ENCODE measurements at regions not wholly inside any gene's neighbourhood (a gene's known extent, or its start where the extent isn't known, plus 50 kb on each side); places are given as distances from the start of the nearest gene placed in this dataset.

DNA sequence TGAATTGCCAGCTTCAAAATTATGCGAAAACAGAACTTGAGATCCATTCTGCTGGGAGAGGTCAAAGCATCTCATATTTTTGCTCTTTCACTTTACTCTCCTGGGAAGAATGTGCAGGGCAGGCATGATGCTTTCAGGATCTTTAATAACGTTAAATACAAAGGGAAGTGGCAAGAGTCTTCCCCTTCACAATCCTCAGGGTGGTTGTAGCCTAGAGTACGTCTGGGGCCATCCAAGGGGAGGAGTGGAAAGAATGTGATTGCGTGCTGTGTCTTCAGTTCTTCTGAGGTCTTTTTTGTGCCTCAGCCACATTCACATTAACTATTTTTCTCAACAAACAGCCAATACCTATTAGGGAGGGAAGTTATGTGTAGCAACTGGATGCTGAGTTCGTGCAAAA lies 207.3 kb downstream of the HGF start:
- ATAC-seq (no peak), DNase-seq (no peak)
- POLR2A ChIA-PET = no interaction called here
- Mint-ChIP-seq H3K27me3 (ENCODE audit: low read depth) (no peaks in the 10 kb centered on the region), H3K4me1 (ENCODE audit: low read depth) (no peaks in the 10 kb centered on the region), H3K36me3 (ENCODE audit: low read depth) (no peaks in the 10 kb centered on the region), H3K27ac (no peak overlapping the region), H3K9me3 (ENCODE audit: insufficient read depth) (no peaks in the 10 kb centered on the region), H3K4me3 (no peak overlapping the region)
- CTCF ChIA-PET = no interaction called here

DNA sequence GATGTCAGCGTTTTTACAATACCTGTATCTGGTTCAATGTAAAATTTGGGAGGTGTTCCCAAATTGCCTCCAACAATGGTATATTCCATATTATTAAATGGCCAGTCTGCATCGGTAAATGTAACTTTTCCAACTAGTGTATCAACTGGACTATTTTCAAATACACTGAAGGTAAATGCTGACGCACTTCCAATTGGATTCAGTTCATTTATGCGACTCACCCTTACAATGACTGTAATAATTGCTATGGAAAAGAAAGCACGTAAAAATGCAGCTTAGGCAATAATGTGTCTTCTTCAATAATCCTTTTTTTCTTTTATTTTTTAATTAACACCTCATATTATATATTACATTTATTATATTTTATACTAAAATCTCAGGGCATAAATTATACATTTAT lies 209.1 kb downstream of the HGF start:
- Mint-ChIP-seq H3K36me3 (ENCODE audit: low read depth) (no peaks in the 10 kb centered on the region), H3K9me3 (ENCODE audit: insufficient read depth) (no peaks in the 10 kb centered on the region), H3K27me3 (ENCODE audit: low read depth) (no peaks in the 10 kb centered on the region), H3K4me3 (no peak overlapping the region), H3K4me1 (ENCODE audit: low read depth) (no peaks in the 10 kb centered on the region), H3K27ac (no peak overlapping the region)
- no peak for ATAC-seq
- POLR2A ChIA-PET = no interaction called here
- DNase-seq = no peak
- CTCF ChIA-PET = no interaction called here

DNA sequence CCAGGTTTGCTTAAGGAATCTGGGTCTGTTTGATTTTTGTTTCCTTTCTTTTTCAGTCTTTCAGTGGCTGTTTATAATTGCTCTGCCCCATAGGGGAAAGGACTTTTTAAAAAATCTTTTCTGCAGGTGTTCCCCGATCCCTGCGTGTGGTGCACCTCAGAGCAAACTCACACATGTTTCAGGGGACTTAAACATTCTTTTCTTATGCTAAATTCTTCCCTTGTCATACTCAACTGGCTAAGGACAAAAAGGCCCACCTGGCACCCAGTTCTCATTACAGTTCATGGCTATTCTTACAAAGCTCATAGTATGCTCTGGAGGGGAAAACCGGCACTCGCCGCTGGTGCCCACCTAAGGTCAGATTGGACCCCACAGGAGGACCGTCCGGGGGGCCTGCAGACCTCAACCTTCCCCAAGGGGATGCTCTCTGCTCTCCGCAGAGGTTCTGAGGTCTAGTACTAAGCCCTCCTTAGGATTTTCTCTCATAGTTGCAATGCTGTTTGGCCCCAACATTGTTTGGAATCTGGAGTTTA lies 220.3 kb downstream of the HGF start:
- POLR2A ChIA-PET = no interaction called here
- Mint-ChIP-seq H3K9me3 (ENCODE audit: insufficient read depth) (no peaks in the 10 kb centered on the region), H3K4me3 (no peak overlapping the region), H3K27ac (no peak overlapping the region), H3K36me3 (ENCODE audit: low read depth) (no peaks in the 10 kb centered on the region), H3K27me3 (ENCODE audit: low read depth) (no peaks in the 10 kb centered on the region), H3K4me1 (ENCODE audit: low read depth) (no peaks in the 10 kb centered on the region)
- ATAC-seq (no peak), DNase-seq (no peak)
- CTCF ChIA-PET = no interaction called here

DNA sequence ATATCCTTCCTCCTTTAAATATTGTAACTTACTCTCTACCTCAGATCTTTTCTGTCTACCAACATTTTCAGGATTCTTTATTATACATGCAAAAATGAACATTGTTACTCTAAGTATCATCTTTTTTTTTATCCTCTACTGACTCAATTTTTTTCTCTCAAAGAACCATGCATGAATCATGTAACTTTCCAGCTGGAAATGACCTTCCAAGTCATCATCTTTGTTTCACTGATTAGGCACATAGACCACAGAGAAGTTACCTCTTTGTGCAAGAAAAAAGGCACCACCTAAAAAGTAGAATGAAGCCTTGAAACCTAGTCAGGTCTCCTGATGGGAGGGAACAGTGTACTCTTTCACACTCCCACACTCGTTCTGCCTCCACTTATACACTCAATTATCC lies 234.9 kb downstream of the HGF start:
- no peak for DNase-seq
- POLR2A ChIA-PET = no interaction called here

DNA sequence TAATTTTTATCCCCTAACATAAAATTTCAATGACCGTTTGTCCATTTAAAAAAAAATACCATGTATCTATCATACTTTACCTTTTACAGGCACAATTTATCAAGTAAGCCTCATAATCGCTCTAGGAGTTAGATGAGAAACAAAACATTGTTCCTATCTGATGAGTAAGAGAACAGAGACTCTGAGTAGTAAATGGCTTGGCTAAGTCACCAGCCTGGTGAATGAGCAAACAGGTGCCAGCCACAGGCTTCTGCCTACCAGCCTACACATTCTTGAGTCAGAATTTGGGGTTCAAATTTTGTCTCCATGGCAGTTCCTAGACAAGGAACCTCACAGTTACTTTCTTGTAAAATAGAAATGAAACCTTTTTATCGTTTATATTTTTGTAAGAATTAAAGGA lies 235.4 kb downstream of the HGF start:
- DNase-seq (no peak), ATAC-seq (no peak)
- CTCF ChIA-PET = no interaction called here
- Mint-ChIP-seq H3K36me3 (ENCODE audit: low read depth) (no peaks in the 10 kb centered on the region), H3K27ac (no peak overlapping the region), H3K4me1 (ENCODE audit: low read depth) (no peaks in the 10 kb centered on the region), H3K4me3 (no peak overlapping the region), H3K27me3 (ENCODE audit: low read depth) (no peaks in the 10 kb centered on the region), H3K9me3 (ENCODE audit: insufficient read depth) (no peaks in the 10 kb centered on the region)
- POLR2A ChIA-PET = no interaction called here

More for the DNA sequence above, 234.9 kb downstream of the HGF start:
- ATAC-seq = no peak
- Mint-ChIP-seq H3K9me3 (ENCODE audit: insufficient read depth) (no peaks in the 10 kb centered on the region), H3K4me1 (ENCODE audit: low read depth) (no peaks in the 10 kb centered on the region), H3K36me3 (ENCODE audit: low read depth) (no peaks in the 10 kb centered on the region), H3K4me3 (no peak overlapping the region), H3K27me3 (ENCODE audit: low read depth) (no peaks in the 10 kb centered on the region), H3K27ac (no peak overlapping the region)
- CTCF ChIA-PET = no interaction called here

DNA sequence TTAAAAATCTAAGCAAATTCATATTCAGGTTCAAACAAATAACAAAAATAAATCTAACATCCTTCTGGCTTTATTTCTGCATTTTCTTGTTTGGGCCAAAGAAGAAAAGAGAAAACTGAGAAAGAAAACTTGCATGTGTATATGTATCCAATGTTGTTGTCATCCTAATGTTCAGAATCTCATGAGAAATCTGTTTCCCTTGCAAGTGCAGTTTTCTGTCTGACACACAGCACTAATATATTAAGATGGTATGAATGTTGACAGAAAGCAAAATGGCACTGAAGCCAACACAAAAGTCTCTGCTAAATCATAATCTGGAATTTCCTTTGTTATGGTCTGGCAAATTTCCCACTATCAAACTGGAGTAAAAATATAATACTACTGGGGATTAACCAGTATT lies 235.9 kb downstream of the HGF start:
- H3K4me1 Mint-ChIP-seq (ENCODE audit: low read depth) = no peaks in the 10 kb centered on the region
- ATAC-seq = no peak
- ChIA-PET POLR2A (no interaction called here), CTCF (no interaction called here)
- H3K9me3 Mint-ChIP-seq (ENCODE audit: insufficient read depth) = no peaks in the 10 kb centered on the region
- DNase-seq = no peak
- no peaks in the 10 kb centered on the region for H3K36me3 Mint-ChIP-seq (ENCODE audit: low read depth)
- no peaks in the 10 kb centered on the region for H3K27me3 Mint-ChIP-seq (ENCODE audit: low read depth)
- no peak overlapping the region for H3K27ac Mint-ChIP-seq
- H3K4me3 Mint-ChIP-seq = no peak overlapping the region

DNA sequence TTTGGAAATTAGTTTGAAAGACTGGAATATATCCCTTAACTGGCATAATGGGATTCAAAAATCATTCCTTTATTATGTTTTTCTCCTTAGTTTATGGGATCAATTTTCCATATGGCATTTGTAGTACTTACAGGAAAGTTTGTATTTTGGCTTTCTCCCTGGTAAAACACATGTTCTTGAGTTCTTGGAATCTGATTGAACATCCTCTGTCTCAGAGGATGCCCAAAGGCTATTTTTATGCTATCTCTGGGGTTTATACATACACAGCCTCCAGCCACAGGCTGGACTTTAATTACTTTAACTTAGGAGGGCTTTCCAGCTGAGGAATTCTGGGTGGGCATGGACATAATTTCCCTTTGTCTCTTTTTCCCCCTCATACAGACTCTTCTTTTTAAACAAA lies 236.4 kb downstream of the HGF start:
- DNase-seq (no peak), ATAC-seq (no peak)
- ChIA-PET POLR2A (no interaction called here), CTCF (no interaction called here)
- H3K36me3 Mint-ChIP-seq (ENCODE audit: low read depth) = no peaks in the 10 kb centered on the region
- H3K27ac Mint-ChIP-seq = no peak overlapping the region
- H3K27me3 Mint-ChIP-seq (ENCODE audit: low read depth) = no peaks in the 10 kb centered on the region
- H3K9me3 Mint-ChIP-seq (ENCODE audit: insufficient read depth) = no peaks in the 10 kb centered on the region
- H3K4me1 Mint-ChIP-seq (ENCODE audit: low read depth) = no peaks in the 10 kb centered on the region
- H3K4me3 Mint-ChIP-seq = no peak overlapping the region

DNA sequence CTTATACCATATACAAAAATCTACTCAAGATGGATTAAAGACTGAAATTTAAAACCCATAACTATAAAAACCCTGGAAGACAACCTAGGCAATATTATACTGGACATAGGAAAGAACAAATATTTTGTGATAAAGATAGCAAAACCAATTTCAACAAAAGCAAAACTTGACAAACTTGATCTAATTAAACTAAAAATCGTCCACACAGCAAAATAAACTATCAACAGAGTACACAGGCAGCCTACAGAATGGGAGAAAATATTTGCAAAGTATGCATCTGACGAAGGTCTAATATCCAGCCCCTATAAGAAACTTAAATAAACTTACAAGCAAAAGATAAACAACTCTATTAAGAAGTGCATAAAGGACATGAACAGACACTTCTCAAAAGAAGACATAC lies 240.1 kb downstream of the HGF start:
- CTCF ChIA-PET = no interaction called here
- ATAC-seq (no peak), DNase-seq (no peak)
- no peaks in the 10 kb centered on the region for H3K36me3 Mint-ChIP-seq (ENCODE audit: low read depth)
- POLR2A ChIA-PET = no interaction called here
- H3K4me3 Mint-ChIP-seq = no peak overlapping the region
- H3K27ac Mint-ChIP-seq = no peak overlapping the region
- no peaks in the 10 kb centered on the region for H3K27me3 Mint-ChIP-seq (ENCODE audit: low read depth)
- H3K4me1 Mint-ChIP-seq (ENCODE audit: low read depth) = no peaks in the 10 kb centered on the region
- no peaks in the 10 kb centered on the region for H3K9me3 Mint-ChIP-seq (ENCODE audit: insufficient read depth)

DNA sequence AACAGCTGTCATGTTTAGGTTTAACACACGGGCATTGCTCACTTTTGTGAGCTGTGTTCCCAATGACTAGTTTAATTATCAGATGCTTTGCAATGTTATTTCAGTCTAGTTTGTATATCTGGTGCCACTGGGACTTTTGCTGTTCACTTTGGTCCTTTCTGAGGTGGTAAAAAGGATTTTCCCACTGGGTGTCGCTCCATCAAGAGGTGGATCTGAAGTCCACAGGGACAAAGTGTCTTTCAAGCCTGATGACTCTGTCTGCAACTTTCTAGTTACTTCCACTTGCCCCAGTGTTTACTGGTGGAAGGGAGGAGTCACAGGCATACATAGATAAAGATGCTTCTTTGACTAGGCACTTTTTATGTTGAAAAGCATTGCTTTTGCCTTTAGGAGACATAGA lies 242.2 kb downstream of the HGF start:
- Mint-ChIP-seq H3K4me3 (no peak overlapping the region), H3K9me3 (ENCODE audit: insufficient read depth) (no peaks in the 10 kb centered on the region), H3K27ac (no peak overlapping the region), H3K4me1 (ENCODE audit: low read depth) (no peaks in the 10 kb centered on the region), H3K36me3 (ENCODE audit: low read depth) (no peaks in the 10 kb centered on the region), H3K27me3 (ENCODE audit: low read depth) (no peaks in the 10 kb centered on the region)
- CTCF ChIA-PET = interaction anchor here (1.5 kb wide), 1 partner anchor 45 kb away, joined by 4 read pairs; no protein-coding TSS in a partner anchor
- no peak for DNase-seq
- POLR2A ChIA-PET = no interaction called here
- ATAC-seq = no peak

DNA sequence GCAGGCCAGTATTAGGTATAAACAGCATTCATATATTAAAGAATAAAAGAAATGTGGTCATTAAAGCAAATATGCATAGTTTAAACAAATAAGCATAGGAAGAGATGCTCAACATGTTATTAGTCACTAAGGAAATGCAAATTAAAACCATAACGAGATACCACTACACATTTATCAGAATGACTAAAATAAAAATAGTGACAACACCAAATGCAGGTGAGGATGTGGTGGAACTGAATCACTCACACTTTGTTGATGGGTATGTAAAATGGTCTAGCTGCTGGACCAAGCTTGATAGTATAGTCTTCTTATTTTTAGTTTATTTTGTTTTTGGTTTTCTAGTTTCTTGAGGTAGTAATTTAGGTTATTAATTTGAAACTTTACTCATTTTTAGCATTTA lies 242.9 kb downstream of the HGF start:
- CTCF ChIA-PET = interaction anchor here (1.5 kb wide), 1 partner anchor 44 kb away, joined by 4 read pairs; no protein-coding TSS in a partner anchor
- POLR2A ChIA-PET = no interaction called here
- no peaks in the 10 kb centered on the region for H3K36me3 Mint-ChIP-seq (ENCODE audit: low read depth)
- DNase-seq = no peak
- H3K4me1 Mint-ChIP-seq (ENCODE audit: low read depth) = no peaks in the 10 kb centered on the region
- H3K9me3 Mint-ChIP-seq (ENCODE audit: insufficient read depth) = no peaks in the 10 kb centered on the region
- H3K27me3 Mint-ChIP-seq (ENCODE audit: low read depth) = no peaks in the 10 kb centered on the region
- no peak overlapping the region for H3K4me3 Mint-ChIP-seq
- ATAC-seq = no peak
- no peak overlapping the region for H3K27ac Mint-ChIP-seq

DNA sequence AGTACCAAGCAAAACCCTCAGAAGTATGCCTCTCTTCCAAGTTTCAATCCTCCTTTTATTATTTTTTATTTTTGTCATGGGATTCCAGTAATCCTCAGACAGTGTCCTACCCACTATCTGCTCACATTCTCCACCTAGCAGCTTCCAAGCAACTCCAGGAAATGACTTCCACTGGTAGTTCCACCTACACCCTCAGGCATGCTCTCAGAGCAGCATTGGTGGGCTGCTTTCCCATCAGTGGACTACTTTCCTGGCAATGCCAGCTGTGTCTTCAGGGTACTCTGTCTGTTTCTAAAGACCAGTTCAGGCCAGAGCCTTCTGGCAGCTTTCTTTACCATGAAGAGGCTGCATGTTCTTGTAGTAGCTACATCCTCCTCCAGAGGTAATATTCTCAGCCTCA lies 244.0 kb downstream of the HGF start:
- CTCF ChIA-PET = no interaction called here
- ATAC-seq = no peak
- Mint-ChIP-seq H3K4me1 (ENCODE audit: low read depth) (no peaks in the 10 kb centered on the region), H3K27me3 (ENCODE audit: low read depth) (no peaks in the 10 kb centered on the region), H3K4me3 (no peak overlapping the region), H3K27ac (no peak overlapping the region), H3K36me3 (ENCODE audit: low read depth) (no peaks in the 10 kb centered on the region), H3K9me3 (ENCODE audit: insufficient read depth) (no peaks in the 10 kb centered on the region)
- POLR2A ChIA-PET = no interaction called here
- no peak for DNase-seq

DNA sequence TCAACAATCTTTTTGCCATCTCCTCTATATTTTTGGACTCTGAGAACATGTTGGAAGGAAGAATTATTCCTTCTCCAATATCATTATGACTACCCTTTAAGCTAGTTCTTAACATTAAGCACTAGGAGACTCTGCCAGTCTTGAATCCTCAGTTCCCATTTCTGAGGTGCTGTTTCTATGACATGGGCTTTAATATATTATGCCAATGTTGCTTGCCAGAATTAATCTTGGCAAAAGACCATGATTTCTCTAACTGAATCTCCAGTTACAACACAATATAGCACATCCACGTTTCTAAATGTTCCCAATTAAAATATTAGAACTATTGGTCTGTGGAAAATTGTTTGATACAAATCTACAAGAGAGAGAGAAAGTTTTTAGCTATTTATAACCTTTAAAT lies 250.0 kb downstream of the HGF start:
- no peaks in the 10 kb centered on the region for H3K4me1 Mint-ChIP-seq (ENCODE audit: low read depth)
- no peak overlapping the region for H3K4me3 Mint-ChIP-seq
- H3K27me3 Mint-ChIP-seq (ENCODE audit: low read depth) = no peaks in the 10 kb centered on the region
- no peaks in the 10 kb centered on the region for H3K36me3 Mint-ChIP-seq (ENCODE audit: low read depth)
- H3K9me3 Mint-ChIP-seq (ENCODE audit: insufficient read depth) = no peaks in the 10 kb centered on the region
- CTCF ChIA-PET = no interaction called here
- POLR2A ChIA-PET = no interaction called here
- ATAC-seq (no peak), DNase-seq (no peak)
- H3K27ac Mint-ChIP-seq = no peak overlapping the region

DNA sequence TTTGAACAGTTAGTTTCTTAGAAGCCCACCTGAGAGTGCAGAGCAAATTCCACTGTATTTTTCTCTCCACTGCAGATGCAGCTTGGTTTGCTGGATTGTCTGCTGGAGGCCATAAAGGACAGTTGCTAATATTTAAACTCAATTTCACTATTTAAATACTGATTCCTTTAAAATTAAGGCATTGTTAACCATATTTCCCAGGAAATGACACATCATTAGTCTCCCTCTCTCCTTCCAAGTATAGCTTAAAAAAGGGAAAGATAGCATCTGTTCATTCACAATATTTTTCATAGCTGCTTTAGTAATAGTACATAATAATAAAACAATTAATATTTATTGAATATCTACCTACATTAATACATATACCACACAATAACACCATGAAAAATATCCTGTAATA lies 252.9 kb downstream of the HGF start:
- no peaks in the 10 kb centered on the region for H3K9me3 Mint-ChIP-seq (ENCODE audit: insufficient read depth)
- H3K4me1 Mint-ChIP-seq (ENCODE audit: low read depth) = no peaks in the 10 kb centered on the region
- CTCF ChIA-PET = no interaction called here
- POLR2A ChIA-PET = no interaction called here
- H3K27ac Mint-ChIP-seq = no peak overlapping the region
- DNase-seq (no peak), ATAC-seq (no peak)
- H3K27me3 Mint-ChIP-seq (ENCODE audit: low read depth) = no peaks in the 10 kb centered on the region
- H3K4me3 Mint-ChIP-seq = no peak overlapping the region
- no peaks in the 10 kb centered on the region for H3K36me3 Mint-ChIP-seq (ENCODE audit: low read depth)

All from activated CD8-positive, alpha-beta T cell treated with anti-CD3 and anti-CD28 coated beads, Interleukin-2, amount 10 ng/mL, durations not matched to agents 7 days and 5 days (primary cell).